ENCODE measurements at regions not wholly inside any gene's neighbourhood (a gene's known extent, or its start where the extent isn't known, plus 50 kb on each side); places are given as distances from the start of the nearest gene placed in this dataset.

DNA sequence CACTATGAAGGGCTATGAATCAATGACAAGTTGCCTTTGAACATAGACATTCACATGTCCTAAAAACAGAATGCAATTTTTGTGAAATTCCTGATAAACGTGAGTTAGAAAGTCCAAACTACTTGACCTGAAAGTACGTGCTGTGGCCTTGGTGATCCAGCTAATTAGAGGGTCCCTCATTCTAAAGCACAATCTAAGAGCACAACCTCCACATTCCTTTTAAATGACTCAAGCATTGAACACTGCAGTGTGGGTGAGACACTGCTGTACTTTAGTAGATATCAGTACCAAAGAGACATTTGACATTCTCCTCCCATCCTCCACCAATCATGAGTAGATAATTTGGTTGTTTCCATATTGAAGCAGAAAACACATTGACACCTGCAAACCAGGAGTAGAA, 73.5 kb downstream of the FAM47B start:
- TF ChIP-seq SCRT2 (tag by site-specific recombination; IDR thresholded peaks at IDR 0.05) (no peak), CTCF (tag by site-specific recombination; IDR thresholded peaks at IDR 0.05) (no peak), ZNF248 (tag by site-specific recombination; IDR thresholded peaks at IDR 0.05) (no peak), TRIM28 (IDR thresholded peaks at IDR 0.05; ENCODE audit: borderline replicate concordance, low read length) (no peak), IKZF3 (tag by site-specific recombination; IDR thresholded peaks at IDR 0.05) (no peak), KLF8 (tag by site-specific recombination; IDR thresholded peaks at IDR 0.05) (no peak)
- TF ChIP-seq, protein P1, sequence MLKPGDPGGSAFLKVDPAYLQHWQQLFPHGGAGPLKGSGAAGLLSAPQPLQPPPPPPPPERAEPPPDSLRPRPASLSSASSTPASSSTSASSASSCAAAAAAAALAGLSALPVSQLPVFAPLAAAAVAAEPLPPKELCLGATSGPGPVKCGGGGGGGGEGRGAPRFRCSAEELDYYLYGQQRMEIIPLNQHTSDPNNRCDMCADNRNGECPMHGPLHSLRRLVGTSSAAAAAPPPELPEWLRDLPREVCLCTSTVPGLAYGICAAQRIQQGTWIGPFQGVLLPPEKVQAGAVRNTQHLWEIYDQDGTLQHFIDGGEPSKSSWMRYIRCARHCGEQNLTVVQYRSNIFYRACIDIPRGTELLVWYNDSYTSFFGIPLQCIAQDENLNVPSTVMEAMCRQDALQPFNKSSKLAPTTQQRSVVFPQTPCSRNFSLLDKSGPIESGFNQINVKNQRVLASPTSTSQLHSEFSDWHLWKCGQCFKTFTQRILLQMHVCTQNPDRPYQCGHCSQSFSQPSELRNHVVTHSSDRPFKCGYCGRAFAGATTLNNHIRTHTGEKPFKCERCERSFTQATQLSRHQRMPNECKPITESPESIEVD (tag by site-specific recombination; IDR thresholded peaks at IDR 0.05), result no peak

All from HEK293 (cell line).